H1 (cell line): ENCODE measurements at regions not wholly inside any gene's neighbourhood (a gene's known extent, or its start where the extent isn't known, plus 50 kb on each side); places are given as distances from the start of the nearest gene placed in this dataset.

ENCODE experiments used
- CTCF ChIA-PET: fragments of 300-600 bp; sonication (Branson Sonifier 250); formaldehyde crosslinking; loops from one replicate; lab custom pipeline; 2021; ENCODE audit not compliant: partially characterized antibody; lab: Charles Lee
- POLR2A ChIA-PET: fragments of 300-600 bp; sonication (Branson Sonifier 250); formaldehyde crosslinking; loops from one replicate; lab custom pipeline; 2021; ENCODE audit warnings: inconsistent platforms; ENCODE audit not compliant: partially characterized antibody; lab: Charles Lee
- DNase-seq, 2 experiments: peaks; one replicate each; pipeline versions ENCODE4 v3.0.0 to v3.0.0-alpha.2; 2010 to 2022; ENCODE audit warnings: low spot score in 2 of 2, low read depth in 1 of 2, mixed read lengths in 1 of 2
- FAIRE-seq: peaks from 2 replicates; lab custom pipeline; 2011; peaks lifted over from hg19 to GRCh38; lab: Jason Lieb, UNC
- H2AFZ ChIP-seq: 2 replicates; pipeline ENCODE4 v1.8.1; 2012; ENCODE audit warnings: low read length, inconsistent platforms
- H2AK5ac ChIP-seq: 2 replicates; pipeline ENCODE4 v1.6.1; 2013; ENCODE audit warnings: low read depth, low read length
- H2BK120ac ChIP-seq: replicated peaks from 2 replicates; pipeline ENCODE3; 2013; ENCODE audit warnings: low read depth, low read length, inconsistent platforms
- H2BK12ac ChIP-seq: 2 replicates; pipeline ENCODE4 v1.6.1; 2013; ENCODE audit warnings: low read depth, low read length
- H2BK15ac ChIP-seq: 2 replicates; pipeline ENCODE4 v1.6.1; 2013; ENCODE audit warnings: low read length
- H2BK20ac ChIP-seq: 2 replicates; pipeline ENCODE4 v1.6.1; 2013; ENCODE audit warnings: low read length
- H2BK5ac ChIP-seq: 2 replicates; pipeline ENCODE4 v1.6.1; 2013; ENCODE audit warnings: low read depth, low read length
- H3K14ac ChIP-seq: 2 replicates; pipeline ENCODE4 v1.6.1; 2013; ENCODE audit warnings: inconsistent platforms; ENCODE audit not compliant: insufficient read length
- H3K18ac ChIP-seq: 2 replicates; pipeline ENCODE4 v1.6.1; 2013; ENCODE audit warnings: low read length; ENCODE audit errors: extremely low read depth
- H3K23ac ChIP-seq: 2 replicates; pipeline ENCODE4 v1.6.1; 2013; ENCODE audit warnings: inconsistent platforms; ENCODE audit not compliant: insufficient read length
- H3K23me2 ChIP-seq: 2 replicates; pipeline ENCODE4 v1.6.1; 2013; ENCODE audit warnings: low read depth, low read length
- H3K27ac ChIP-seq: 2 replicates; pipeline ENCODE4 v1.6.1; 2011; ENCODE audit warnings: low read depth, low read length, inconsistent platforms
- H3K27me3 ChIP-seq, 4 experiments: replicated peaks in 1 of 4; 1 replicate in 1 of 4; 2 replicates in 3 of 4; pipeline versions ENCODE4 v1.6.1 to v1.8.1; 2011 to 2013; ENCODE audit warnings: low read length in 3 of 4, mild to moderate bottlenecking in 3 of 4, inconsistent platforms in 2 of 4, mixed read lengths in 2 of 4, moderate library complexity in 1 of 4; ENCODE audit not compliant: control insufficient read depth in 3 of 4, insufficient read depth in 3 of 4; ENCODE audit errors: extremely low read depth in 1 of 4
- H3K36me3 ChIP-seq, 4 experiments: 2 replicates each; pipeline versions ENCODE4 v1.6.1 to v1.8.1; 2011 to 2013; ENCODE audit warnings: mild to moderate bottlenecking in 4 of 4, low read length in 3 of 4, moderate library complexity in 2 of 4, control low read depth in 1 of 4, inconsistent platforms in 1 of 4; ENCODE audit not compliant: insufficient read depth in 4 of 4, control insufficient read depth in 2 of 4
- H3K4ac ChIP-seq: replicated peaks from 2 replicates; pipeline ENCODE3; 2013; ENCODE audit warnings: low read length, low read depth, mixed read lengths, inconsistent platforms; ENCODE audit not compliant: insufficient read length
- H3K4me1 ChIP-seq, 4 experiments: replicated peaks in 1 of 4; 1 replicate in 1 of 4; 2 replicates in 3 of 4; pipeline versions ENCODE4 v1.6.1 to v1.8.1; 2011 to 2013; ENCODE audit warnings: low read length in 3 of 4, inconsistent platforms in 2 of 4, mixed read lengths in 1 of 4; ENCODE audit not compliant: insufficient read depth in 4 of 4, control insufficient read depth in 3 of 4
- H3K4me2 ChIP-seq, 2 experiments: 2 replicates each; pipeline versions ENCODE4 v1.6.1 to v1.8.1; 2011 to 2013; ENCODE audit warnings: low read depth in 2 of 2, low read length in 2 of 2, control low read depth in 1 of 2, inconsistent platforms in 1 of 2, mild to moderate bottlenecking in 1 of 2; ENCODE audit not compliant: insufficient read depth in 1 of 2
- H3K4me3 ChIP-seq, 4 experiments: fragments of 200-600, 300-600 bp in 1 of 4; sonication (generic), shearing (Covaris generic), sonication (Bioruptor Twin) in 1 of 4; 2 replicates each; pipeline versions ENCODE4 v1.5.1 to v1.8.1; 2011 to 2016; ENCODE audit warnings: low read length in 4 of 4, low read depth in 3 of 4, control low read depth in 2 of 4, inconsistent platforms in 2 of 4, mild to moderate bottlenecking in 2 of 4, mixed read lengths in 1 of 4, moderate library complexity in 1 of 4; ENCODE audit not compliant: insufficient read depth in 2 of 4; ENCODE audit errors: extremely low read depth in 1 of 4
- H3K56ac ChIP-seq: replicated peaks from 2 replicates; pipeline ENCODE3; 2013; ENCODE audit warnings: low read depth, mild to moderate bottlenecking, mixed read lengths, low read length, inconsistent platforms; ENCODE audit not compliant: insufficient read length
- H3K79me1 ChIP-seq: 2 replicates; pipeline ENCODE4 v1.6.1; 2013; ENCODE audit warnings: low read depth, low read length, control low read depth
- H3K79me2 ChIP-seq, 2 experiments: 2 replicates each; pipeline versions ENCODE4 v1.6.1 to v1.8.1; 2012 to 2013; ENCODE audit warnings: low read length in 2 of 2, mild to moderate bottlenecking in 2 of 2, inconsistent platforms in 1 of 2; ENCODE audit not compliant: insufficient read depth in 2 of 2, control insufficient read depth in 1 of 2
- H3K9ac ChIP-seq, 4 experiments: replicated peaks in 1 of 4; 1 replicate in 1 of 4; 2 replicates in 3 of 4; pipeline versions ENCODE4 v1.6.1 to v1.8.1; 2011 to 2013; ENCODE audit warnings: low read depth in 3 of 4, low read length in 3 of 4, control low read depth in 2 of 4, mild to moderate bottlenecking in 2 of 4, moderate library complexity in 2 of 4, inconsistent platforms in 1 of 4; ENCODE audit errors: extremely low read depth in 1 of 4
- H3K9me3 ChIP-seq, 2 experiments: 2 replicates each; pipeline versions ENCODE4 v1.6.1 to v1.8.1; 2012 to 2013; ENCODE audit warnings: mild to moderate bottlenecking in 2 of 2, moderate library complexity in 2 of 2, control low read depth in 1 of 2, inconsistent platforms in 1 of 2, low read depth in 1 of 2, low read length in 1 of 2, mixed read lengths in 1 of 2; ENCODE audit not compliant: insufficient read depth in 2 of 2
- H4K20me1 ChIP-seq, 2 experiments: replicated peaks in 1 of 2; 2 replicates each; pipeline versions ENCODE3 to v1.8.1; 2011 to 2013; ENCODE audit warnings: inconsistent platforms in 2 of 2, low read length in 2 of 2, mild to moderate bottlenecking in 1 of 2; ENCODE audit not compliant: insufficient read depth in 2 of 2, control insufficient read depth in 1 of 2
- H4K5ac ChIP-seq: 2 replicates; pipeline ENCODE4 v1.6.1; 2013; ENCODE audit warnings: low read length, low read depth, mixed read lengths, inconsistent platforms; ENCODE audit not compliant: insufficient read length
- H4K8ac ChIP-seq: 2 replicates; pipeline ENCODE4 v1.8.0; 2013; ENCODE audit warnings: mild to moderate bottlenecking, moderate library complexity, low read length, inconsistent platforms; ENCODE audit not compliant: insufficient read depth; ENCODE audit errors: extremely low read depth
- H4K91ac ChIP-seq: replicated peaks from 2 replicates; pipeline ENCODE3; 2013; ENCODE audit warnings: low read length, mixed read lengths, inconsistent platforms; ENCODE audit not compliant: insufficient read length
- ATF2 ChIP-seq: IDR thresholded peaks from 2 replicates; pipeline ENCODE4 v1.6.1; 2012; ENCODE audit warnings: low read length, inconsistent platforms
- CEBPB ChIP-seq: IDR thresholded peaks from 2 replicates; pipeline ENCODE4 v1.6.1; 2012; ENCODE audit warnings: low read depth, low read length
- TEAD4 ChIP-seq: IDR thresholded peaks from 2 replicates; pipeline ENCODE4 v1.6.1; 2012; ENCODE audit warnings: low read depth, low read length, inconsistent platforms, mixed read lengths
- WGBS, 2 experiments: shearing (Covaris generic) in 1 of 2; methylation state at CpG; one replicate each; pipeline versions ENCODE4 v1.1.6 to v1.1.7; 2013 to 2015; ENCODE audit warnings: low lambda C conversion rate in 2 of 2, mixed read lengths in 2 of 2, inconsistent platforms in 1 of 2, low coverage in 1 of 2, missing lambda C conversion rate in 1 of 2; ENCODE audit not compliant: insufficient replicate concordance in 2 of 2, insufficient coverage in 1 of 2, insufficient read length in 1 of 2; ENCODE audit errors: extremely low coverage in 1 of 2, missing lambda C conversion rate in 1 of 2; 5-methylcytosine and 5-hydroxymethylcytosine counted together

GRCh38 chr7:79608005-79608404 is 154.5 kb upstream of the MAGI2 start:
- DNase-seq = no peak
- Histone ChIP-seq H3K4me3 (no peak overlapping the region), H2AK5ac (no peak overlapping the region), H2BK120ac (no peak overlapping the region), H3K79me1 (no peaks in the 10 kb centered on the region), H3K4me1 (no peaks in the 10 kb centered on the region), H3K27ac (no peak overlapping the region), H3K27me3 (no peaks in the 10 kb centered on the region), H4K8ac (no peak overlapping the region), H4K20me1 (no peaks in the 10 kb centered on the region), H3K23me2 (no peaks in the 10 kb centered on the region), H2AFZ (no peak overlapping the region), H3K18ac (no peak overlapping the region), H3K79me2 (no peaks in the 10 kb centered on the region), H3K14ac (no peak overlapping the region)
- CTCF ChIA-PET = no interaction called here
- FAIRE-seq = no peak
- 81% methylated on average over 1 of the region's 1 CpG; no CpG with 5 or more reads in 1 of the 2 experiments for WGBS, 2 experiments
- TF ChIP-seq CEBPB = no peak
- no peak for TF ChIP-seq TEAD4
- no peak for TF ChIP-seq ATF2
- TF ChIP-seq, all 59 proteins: peak for 0
- Histone ChIP-seq H2BK20ac (no peak overlapping the region), H2BK15ac (no peak overlapping the region), H3K9me3 (no peaks in the 10 kb centered on the region), H4K5ac (no peak overlapping the region), H2BK5ac (no peak overlapping the region), H4K91ac (no peak overlapping the region), H3K36me3 (no peaks in the 10 kb centered on the region), H3K56ac (no peak overlapping the region), H3K23ac (no peak overlapping the region), H3K4ac (no peak overlapping the region), H3K4me2 (no peak overlapping the region), H3K9ac (no peak overlapping the region), H2BK12ac (no peak overlapping the region)
- POLR2A ChIA-PET = no interaction called here
